Uterus (tissue), 3 donors: ENCODE measurements at regions not wholly inside any gene's neighbourhood (a gene's known extent, or its start where the extent isn't known, plus 50 kb on each side); places are given as distances from the start of the nearest gene placed in this dataset.

Experiments
- DNase-seq, 2 donors: peaks; one replicate each; pipeline ENCODE4 v3.0.0-alpha.2; 2019 to 2020
- H3K27ac ChIP-seq, 2 donors: fragments of 200-600 bp; sonication (generic); 1 replicate in 1 of 2; 2 replicates in 1 of 2; pipeline ENCODE4 v1.5.1; 2016 to 2018
- H3K27me3 ChIP-seq, 2 donors: fragments of 200-600 bp; sonication (generic); one replicate each; pipeline ENCODE4 v1.5.1; 2018 to 2019; ENCODE audit warnings: control low read depth in 1 of 2
- H3K36me3 ChIP-seq, 2 donors: fragments of 200-600 bp; sonication (generic); one replicate each; pipeline ENCODE4 v1.5.1; 2019; ENCODE audit warnings: control low read depth in 1 of 2
- H3K4me1 ChIP-seq, 2 donors: fragments of 200-600 bp; sonication (generic); one replicate each; pipeline ENCODE4 v1.5.1; 2018 to 2019; ENCODE audit warnings: control low read depth in 1 of 2
- H3K4me3 ChIP-seq, 2 donors: fragments of 200-600 bp; sonication (generic); 1 replicate in 1 of 2; 2 replicates in 1 of 2; pipeline ENCODE4 v1.5.1; 2018 to 2019; ENCODE audit warnings: mild to moderate bottlenecking in 1 of 2
- H3K9me3 ChIP-seq, 2 donors: fragments of 200-600 bp; sonication (generic); one replicate each; pipeline ENCODE4 v1.5.1; 2019; ENCODE audit warnings: control low read depth in 1 of 2
- POLR2A ChIP-seq, 2 donors: fragments of 450-650 bp; IDR thresholded peaks; one replicate each; pipeline ENCODE4 v1.6.1; 2016; ENCODE audit warnings: antibody characterized with exemption in 2 of 2, mild to moderate bottlenecking in 1 of 2, moderate library complexity in 1 of 2
- intact Hi-C: fragments of 100-400 bp; cut with DNase I; formaldehyde crosslinking; loops from one replicate; pipeline ENCODE4 v1.15.1; 2023; ENCODE audit warnings: low total_unique reads
- TF ChIP-seq, protein P1 (sequence below), 4 experiments: fragments of 200-600 bp in 2 of 4; fragments of 450-650 bp in 2 of 4; sonication (generic) in 2 of 4; IDR thresholded peaks; one replicate each; pipeline ENCODE4 v1.5.1; 2016 to 2019; ENCODE audit warnings: antibody characterized with exemption in 4 of 4, mild to moderate bottlenecking in 2 of 4, moderate library complexity in 1 of 4
- donor health status: DM: yes; HTN: yes; CAD: no.

- TF ChIP-seq POLR2A (IDR thresholded peaks at IDR 0.05) = no peak
- TF ChIP-seq, protein P1, sequence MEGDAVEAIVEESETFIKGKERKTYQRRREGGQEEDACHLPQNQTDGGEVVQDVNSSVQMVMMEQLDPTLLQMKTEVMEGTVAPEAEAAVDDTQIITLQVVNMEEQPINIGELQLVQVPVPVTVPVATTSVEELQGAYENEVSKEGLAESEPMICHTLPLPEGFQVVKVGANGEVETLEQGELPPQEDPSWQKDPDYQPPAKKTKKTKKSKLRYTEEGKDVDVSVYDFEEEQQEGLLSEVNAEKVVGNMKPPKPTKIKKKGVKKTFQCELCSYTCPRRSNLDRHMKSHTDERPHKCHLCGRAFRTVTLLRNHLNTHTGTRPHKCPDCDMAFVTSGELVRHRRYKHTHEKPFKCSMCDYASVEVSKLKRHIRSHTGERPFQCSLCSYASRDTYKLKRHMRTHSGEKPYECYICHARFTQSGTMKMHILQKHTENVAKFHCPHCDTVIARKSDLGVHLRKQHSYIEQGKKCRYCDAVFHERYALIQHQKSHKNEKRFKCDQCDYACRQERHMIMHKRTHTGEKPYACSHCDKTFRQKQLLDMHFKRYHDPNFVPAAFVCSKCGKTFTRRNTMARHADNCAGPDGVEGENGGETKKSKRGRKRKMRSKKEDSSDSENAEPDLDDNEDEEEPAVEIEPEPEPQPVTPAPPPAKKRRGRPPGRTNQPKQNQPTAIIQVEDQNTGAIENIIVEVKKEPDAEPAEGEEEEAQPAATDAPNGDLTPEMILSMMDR (IDR thresholded peaks at IDR 0.05) = peak; percentile 15 to 41 (median 30)
- intact Hi-C loops = no loop called here
- Histone ChIP-seq H3K27ac (no peak overlapping the region), H3K9me3 (no peaks in the 10 kb centered on the region), H3K36me3 (no peaks in the 10 kb centered on the region), H3K4me3 (no peak overlapping the region), H3K27me3 (no peaks in the 10 kb centered on the region), H3K4me1 (no peaks in the 10 kb centered on the region)
- no peak for DNase-seq
Observed at GRCh38 chr18:43789234-43790000, 512.1 kb upstream of the SYT4 start.

- no peak for DNase-seq
- H3K36me3 ChIP-seq = no peaks in the 10 kb centered on the region
- no peaks in the 10 kb centered on the region for H3K9me3 ChIP-seq
- H3K4me1 ChIP-seq = no peaks in the 10 kb centered on the region
- no peak overlapping the region for H3K27ac ChIP-seq
- intact Hi-C loops = no loop called here
- H3K27me3 ChIP-seq = no peaks in the 10 kb centered on the region
- TF ChIP-seq, protein P1 (IDR thresholded peaks at IDR 0.05) = no peak
- TF ChIP-seq POLR2A (IDR thresholded peaks at IDR 0.05) = no peak
- no peak overlapping the region for H3K4me3 ChIP-seq
Observed at GRCh38 chr18:43793910-43794309, 516.6 kb upstream of the SYT4 start.

DNA sequence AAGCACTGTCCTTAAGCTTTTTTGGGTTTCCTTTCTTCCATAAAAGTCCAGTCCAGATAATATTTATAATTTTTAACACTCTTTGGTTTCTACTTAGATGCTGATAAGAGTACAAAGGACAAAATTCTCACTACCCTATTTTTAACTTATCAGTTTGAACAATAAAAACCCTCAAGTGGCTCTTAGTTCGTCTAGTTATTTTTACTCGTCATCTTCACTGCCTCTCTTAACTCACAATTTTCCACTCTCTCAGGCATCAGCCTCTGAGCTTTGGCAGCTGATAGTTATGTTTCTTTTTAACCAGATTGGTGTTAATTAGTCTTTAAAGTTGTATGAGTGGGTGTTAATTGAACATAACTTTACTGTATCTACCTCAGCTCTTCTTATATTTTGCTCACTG, 517.1 kb upstream of the SYT4 start:
- no peak for TF ChIP-seq POLR2A (IDR thresholded peaks at IDR 0.05)
- TF ChIP-seq, protein P1 (IDR thresholded peaks at IDR 0.05) = no peak
- Histone ChIP-seq H3K36me3 (no peaks in the 10 kb centered on the region), H3K27ac (no peak overlapping the region), H3K4me3 (no peak overlapping the region), H3K27me3 (no peaks in the 10 kb centered on the region), H3K9me3 (no peaks in the 10 kb centered on the region), H3K4me1 (no peaks in the 10 kb centered on the region)
- DNase-seq = no peak
- intact Hi-C loops = no loop called here

DNA sequence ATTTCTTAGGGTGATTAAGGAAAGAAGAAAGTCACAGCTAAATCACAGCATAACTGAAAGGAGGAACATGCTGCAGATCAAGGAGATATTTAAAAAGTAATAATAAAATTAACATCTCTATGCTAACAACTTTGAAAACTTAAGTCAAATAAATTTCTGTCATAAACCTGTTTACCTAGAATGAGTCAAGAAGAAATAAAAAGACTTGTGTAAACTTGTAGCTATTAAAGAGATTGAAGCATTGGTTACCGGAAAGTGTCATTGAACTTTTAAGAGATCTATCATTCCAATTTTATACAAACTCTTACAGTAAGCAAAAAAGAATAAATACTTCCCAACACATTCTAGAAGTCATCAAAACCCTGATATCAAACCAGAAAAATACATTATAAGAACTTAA, 520.1 kb upstream of the SYT4 start:
- intact Hi-C loops = no loop called here
- DNase-seq = no peak
- H3K27me3 ChIP-seq = no peaks in the 10 kb centered on the region
- H3K36me3 ChIP-seq = no peaks in the 10 kb centered on the region
- no peak overlapping the region for H3K27ac ChIP-seq
- no peaks in the 10 kb centered on the region for H3K4me1 ChIP-seq
- no peaks in the 10 kb centered on the region for H3K9me3 ChIP-seq
- H3K4me3 ChIP-seq = no peak overlapping the region
- TF ChIP-seq, protein P1 (IDR thresholded peaks at IDR 0.05) = no peak
- no peak for TF ChIP-seq POLR2A (IDR thresholded peaks at IDR 0.05)

- no peaks in the 10 kb centered on the region for H3K27me3 ChIP-seq
- no peaks in the 10 kb centered on the region for H3K9me3 ChIP-seq
- no peak overlapping the region for H3K4me3 ChIP-seq
- no peak for DNase-seq
- TF ChIP-seq, protein P1 (IDR thresholded peaks at IDR 0.05) = no peak
- TF ChIP-seq POLR2A (IDR thresholded peaks at IDR 0.05) = no peak
- H3K27ac ChIP-seq = no peak overlapping the region
- H3K4me1 ChIP-seq = no peaks in the 10 kb centered on the region
- intact Hi-C loops = no loop called here
- H3K36me3 ChIP-seq = no peaks in the 10 kb centered on the region
Observed at GRCh38 chr18:43800584-43800983, 523.3 kb upstream of the SYT4 start.
